Astrocyte (in vitro differentiated cells and primary cell): ENCODE measurements at regions not wholly inside any gene's neighbourhood (a gene's known extent, or its start where the extent isn't known, plus 50 kb on each side); places are given as distances from the start of the nearest gene placed in this dataset.

Experiments used
- EZH2 ChIP-seq: IDR thresholded peaks from 2 replicates; pipeline ENCODE4 v1.6.1; 2012; ENCODE audit warnings: mild to moderate bottlenecking, low read length, inconsistent platforms; ENCODE audit not compliant: insufficient read depth
- TF ChIP-seq, protein P1 (sequence below): IDR thresholded peaks from 2 replicates; pipeline ENCODE4 v1.5.1; 2011; ENCODE audit warnings: low read depth, mild to moderate bottlenecking, inconsistent platforms, low read length, moderate library complexity; ENCODE audit not compliant: insufficient read depth

DNA sequence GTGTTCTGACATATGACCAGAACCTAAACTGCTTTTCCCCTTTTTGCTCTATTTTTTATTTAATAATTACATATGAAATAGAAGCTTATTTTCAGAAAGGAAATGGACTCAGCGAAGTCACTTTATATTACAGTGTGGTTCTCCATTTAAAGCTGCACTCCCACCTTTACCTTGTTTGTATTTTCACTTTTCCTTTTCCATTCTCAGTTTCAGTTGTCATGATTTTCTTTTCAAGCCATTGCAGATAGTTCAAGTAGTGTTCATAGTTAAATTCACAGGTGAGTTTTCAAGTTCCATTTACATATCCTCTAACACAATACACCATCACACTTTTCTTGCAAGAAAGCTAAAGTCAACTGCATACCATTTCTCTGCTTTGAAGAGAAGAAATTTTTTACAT, 400.2 kb downstream of the HACE1 start:
- TF ChIP-seq, protein P1, sequence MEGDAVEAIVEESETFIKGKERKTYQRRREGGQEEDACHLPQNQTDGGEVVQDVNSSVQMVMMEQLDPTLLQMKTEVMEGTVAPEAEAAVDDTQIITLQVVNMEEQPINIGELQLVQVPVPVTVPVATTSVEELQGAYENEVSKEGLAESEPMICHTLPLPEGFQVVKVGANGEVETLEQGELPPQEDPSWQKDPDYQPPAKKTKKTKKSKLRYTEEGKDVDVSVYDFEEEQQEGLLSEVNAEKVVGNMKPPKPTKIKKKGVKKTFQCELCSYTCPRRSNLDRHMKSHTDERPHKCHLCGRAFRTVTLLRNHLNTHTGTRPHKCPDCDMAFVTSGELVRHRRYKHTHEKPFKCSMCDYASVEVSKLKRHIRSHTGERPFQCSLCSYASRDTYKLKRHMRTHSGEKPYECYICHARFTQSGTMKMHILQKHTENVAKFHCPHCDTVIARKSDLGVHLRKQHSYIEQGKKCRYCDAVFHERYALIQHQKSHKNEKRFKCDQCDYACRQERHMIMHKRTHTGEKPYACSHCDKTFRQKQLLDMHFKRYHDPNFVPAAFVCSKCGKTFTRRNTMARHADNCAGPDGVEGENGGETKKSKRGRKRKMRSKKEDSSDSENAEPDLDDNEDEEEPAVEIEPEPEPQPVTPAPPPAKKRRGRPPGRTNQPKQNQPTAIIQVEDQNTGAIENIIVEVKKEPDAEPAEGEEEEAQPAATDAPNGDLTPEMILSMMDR = no peak
- no peak for TF ChIP-seq EZH2
